MM.1S (cell line): ENCODE measurements at regions not wholly inside any gene's neighbourhood (a gene's known extent, or its start where the extent isn't known, plus 50 kb on each side); places are given as distances from the start of the nearest gene placed in this dataset.

Source experiments
- EZH2 ChIP-seq: fragments of 300-600 bp; sonication (generic); optimal IDR thresholded peaks from 2 replicates; pipeline ENCODE3; 2017; ENCODE audit warnings: low read depth, mild to moderate bottlenecking, antibody characterized with exemption, low read length, mixed read lengths
- TF ChIP-seq, protein P1 (sequence below): fragments of 300-600 bp; sonication (generic); IDR thresholded peaks from 2 replicates; pipeline ENCODE4 v1.5.1; 2016; ENCODE audit warnings: antibody characterized with exemption, low read length, mixed read lengths

DNA sequence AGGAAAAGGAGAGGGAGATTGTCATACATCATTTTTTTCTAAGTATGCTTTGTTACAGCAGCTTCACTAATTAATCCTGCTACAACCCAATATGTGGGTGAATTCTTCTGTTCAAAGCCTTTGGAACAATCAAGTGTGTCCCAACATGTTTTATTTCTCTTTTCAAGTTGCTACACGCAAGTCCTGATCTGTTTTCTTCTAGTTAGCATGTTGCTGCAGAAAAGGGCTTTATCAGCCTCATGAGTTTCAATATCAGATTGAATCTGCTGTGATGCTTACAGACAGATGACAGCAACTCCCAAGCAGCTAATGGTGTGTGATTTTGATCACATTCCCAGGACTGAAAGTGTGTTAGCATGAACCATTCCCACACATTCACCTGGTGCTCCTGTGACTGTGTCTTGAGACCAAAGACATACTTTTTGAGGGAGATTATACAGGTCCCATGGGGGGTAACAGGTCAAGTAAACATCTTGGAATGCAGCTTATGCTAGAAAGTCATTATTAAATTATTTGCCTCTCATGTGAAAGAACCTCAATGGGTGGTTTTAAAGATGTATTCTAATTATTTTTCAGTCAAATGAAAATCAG, 96.9 kb upstream of the KCNJ16 start:
- TF ChIP-seq, protein P1, sequence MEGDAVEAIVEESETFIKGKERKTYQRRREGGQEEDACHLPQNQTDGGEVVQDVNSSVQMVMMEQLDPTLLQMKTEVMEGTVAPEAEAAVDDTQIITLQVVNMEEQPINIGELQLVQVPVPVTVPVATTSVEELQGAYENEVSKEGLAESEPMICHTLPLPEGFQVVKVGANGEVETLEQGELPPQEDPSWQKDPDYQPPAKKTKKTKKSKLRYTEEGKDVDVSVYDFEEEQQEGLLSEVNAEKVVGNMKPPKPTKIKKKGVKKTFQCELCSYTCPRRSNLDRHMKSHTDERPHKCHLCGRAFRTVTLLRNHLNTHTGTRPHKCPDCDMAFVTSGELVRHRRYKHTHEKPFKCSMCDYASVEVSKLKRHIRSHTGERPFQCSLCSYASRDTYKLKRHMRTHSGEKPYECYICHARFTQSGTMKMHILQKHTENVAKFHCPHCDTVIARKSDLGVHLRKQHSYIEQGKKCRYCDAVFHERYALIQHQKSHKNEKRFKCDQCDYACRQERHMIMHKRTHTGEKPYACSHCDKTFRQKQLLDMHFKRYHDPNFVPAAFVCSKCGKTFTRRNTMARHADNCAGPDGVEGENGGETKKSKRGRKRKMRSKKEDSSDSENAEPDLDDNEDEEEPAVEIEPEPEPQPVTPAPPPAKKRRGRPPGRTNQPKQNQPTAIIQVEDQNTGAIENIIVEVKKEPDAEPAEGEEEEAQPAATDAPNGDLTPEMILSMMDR: no peak
- no peak for TF ChIP-seq EZH2
